Mucosa of descending colon (tissue), 3 donors: ENCODE measurements at regions not wholly inside any gene's neighbourhood (a gene's known extent, or its start where the extent isn't known, plus 50 kb on each side); places are given as distances from the start of the nearest gene placed in this dataset.

Source experiments
- ATAC-seq: fragments of 200-7000 bp; cut with Tn5 transposase; one replicate; pipeline ENCODE4 v1.9.1; 2020; ENCODE audit warnings: mild to moderate bottlenecking, moderate library complexity
- DNase-seq, 3 donors: peaks; one replicate each; pipeline ENCODE4 v3.0.0-alpha.2; 2020
- H3K36me3 ChIP-seq: fragments of 200-600 bp; one replicate; pipeline ENCODE4 v1.8.0; 2021; ENCODE audit warnings: low read depth, mild to moderate bottlenecking
- H3K4me1 ChIP-seq: fragments of 200-600 bp; one replicate; pipeline ENCODE4 v1.8.0; 2021; ENCODE audit warnings: low read depth, mild to moderate bottlenecking
- H3K4me3 ChIP-seq: fragments of 200-600 bp; one replicate; pipeline ENCODE4 v1.8.0; 2021; ENCODE audit warnings: mild to moderate bottlenecking
- H3K9me3 ChIP-seq: fragments of 200-600 bp; one replicate; pipeline ENCODE4 v1.8.0; 2021; ENCODE audit warnings: mild to moderate bottlenecking
- intact Hi-C, 2 donors: fragments of 100-400 bp; cut with DNase I in 1 of 2; cut with micrococcal nuclease in 1 of 2; formaldehyde crosslinking; loops; one replicate each; pipeline versions ENCODE4 v1.11.0 to v1.11.1; 2022; cut with DNase I, micrococcal nuclease
- TF ChIP-seq, protein P1 (sequence below): fragments of 200-600 bp; IDR thresholded peaks from one replicate; pipeline ENCODE4 v1.8.0; 2022; ENCODE audit warnings: antibody characterized with exemption, mild to moderate bottlenecking
- donor health status: DM: no; HTN: no; CAD: no; lungs with moderate emphysema.
- donor health status: DM: no; HTN: no; CAD: no.
- donor health status: DM: no; HTN: yes; CAD: no.

DNA sequence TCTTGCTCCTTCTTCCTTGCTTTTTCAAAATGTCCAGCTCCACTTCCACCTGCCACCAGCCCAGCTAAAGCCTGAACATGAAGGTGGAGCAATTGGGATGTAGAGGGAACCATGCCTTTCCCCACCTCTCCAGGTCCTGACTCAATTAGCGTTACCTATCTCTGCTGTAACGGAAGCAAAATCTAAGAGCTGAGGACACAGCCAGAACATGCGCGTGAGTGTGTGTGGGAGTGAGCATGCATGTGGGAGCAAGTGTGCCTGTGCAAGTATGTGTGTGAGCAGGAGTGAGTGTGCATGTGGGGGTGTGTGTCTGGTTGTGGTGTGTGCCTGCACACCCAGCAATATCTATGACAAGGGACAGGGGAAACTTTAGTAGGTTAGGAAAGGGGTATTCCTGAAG is 364.5 kb downstream of the MID1IP1 start:
- intact Hi-C loops = no loop called here
- no peak for DNase-seq
- Histone ChIP-seq H3K4me3 (no peak overlapping the region), H3K9me3 (no peaks in the 10 kb centered on the region), H3K36me3 (no peaks in the 10 kb centered on the region), H3K4me1 (peaks cover 6% of the 10 kb centered on the region)
- TF ChIP-seq, protein P1, sequence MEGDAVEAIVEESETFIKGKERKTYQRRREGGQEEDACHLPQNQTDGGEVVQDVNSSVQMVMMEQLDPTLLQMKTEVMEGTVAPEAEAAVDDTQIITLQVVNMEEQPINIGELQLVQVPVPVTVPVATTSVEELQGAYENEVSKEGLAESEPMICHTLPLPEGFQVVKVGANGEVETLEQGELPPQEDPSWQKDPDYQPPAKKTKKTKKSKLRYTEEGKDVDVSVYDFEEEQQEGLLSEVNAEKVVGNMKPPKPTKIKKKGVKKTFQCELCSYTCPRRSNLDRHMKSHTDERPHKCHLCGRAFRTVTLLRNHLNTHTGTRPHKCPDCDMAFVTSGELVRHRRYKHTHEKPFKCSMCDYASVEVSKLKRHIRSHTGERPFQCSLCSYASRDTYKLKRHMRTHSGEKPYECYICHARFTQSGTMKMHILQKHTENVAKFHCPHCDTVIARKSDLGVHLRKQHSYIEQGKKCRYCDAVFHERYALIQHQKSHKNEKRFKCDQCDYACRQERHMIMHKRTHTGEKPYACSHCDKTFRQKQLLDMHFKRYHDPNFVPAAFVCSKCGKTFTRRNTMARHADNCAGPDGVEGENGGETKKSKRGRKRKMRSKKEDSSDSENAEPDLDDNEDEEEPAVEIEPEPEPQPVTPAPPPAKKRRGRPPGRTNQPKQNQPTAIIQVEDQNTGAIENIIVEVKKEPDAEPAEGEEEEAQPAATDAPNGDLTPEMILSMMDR = no peak
- no peak for ATAC-seq

- no peak overlapping the region for H3K4me3 ChIP-seq
- intact Hi-C loops = no loop called here
- no peaks in the 10 kb centered on the region for H3K36me3 ChIP-seq
- no peaks in the 10 kb centered on the region for H3K9me3 ChIP-seq
- TF ChIP-seq, protein P1 = no peak
- DNase-seq (no peak), ATAC-seq (peak; percentile 21)
- H3K4me1 ChIP-seq = no peaks in the 10 kb centered on the region
These were observed 366.5 kb downstream of the MID1IP1 start for GRCh38 chrX:39167791-39168190.

- Histone ChIP-seq H3K4me3 (no peak overlapping the region), H3K4me1 (no peaks in the 10 kb centered on the region), H3K9me3 (no peaks in the 10 kb centered on the region), H3K36me3 (no peaks in the 10 kb centered on the region)
- intact Hi-C loops = no loop called here
- ATAC-seq (no peak), DNase-seq (no peak)
- TF ChIP-seq, protein P1 = no peak
These were observed 367.4 kb downstream of the MID1IP1 start for GRCh38 chrX:39168609-39169008.

GRCh38 chrX:39169976-39170375 is 368.7 kb downstream of the MID1IP1 start:
- TF ChIP-seq, protein P1 = no peak
- intact Hi-C loops = no loop called here
- ATAC-seq = no peak

GRCh38 chrX:39170464-39170863 is 369.2 kb downstream of the MID1IP1 start:
- no peak for DNase-seq
- TF ChIP-seq, protein P1 = no peak
- ATAC-seq = no peak

More at GRCh38 chrX:39169976-39170375, 368.7 kb downstream of the MID1IP1 start:
- Histone ChIP-seq H3K4me1 (peaks cover under 1% of the 10 kb centered on the region), H3K9me3 (no peaks in the 10 kb centered on the region), H3K4me3 (no peak overlapping the region), H3K36me3 (no peaks in the 10 kb centered on the region)
- no peak for DNase-seq

GRCh38 chrX:39171686-39172085 is 370.4 kb downstream of the MID1IP1 start:
- Histone ChIP-seq H3K4me1 (peaks cover 4% of the 10 kb centered on the region), H3K36me3 (no peaks in the 10 kb centered on the region), H3K9me3 (no peaks in the 10 kb centered on the region), H3K4me3 (no peak overlapping the region)
- ATAC-seq = no peak
- no peak for DNase-seq
- intact Hi-C loops = no loop called here
- TF ChIP-seq, protein P1 = no peak

More at GRCh38 chrX:39170464-39170863, 369.2 kb downstream of the MID1IP1 start:
- H3K36me3 ChIP-seq = no peaks in the 10 kb centered on the region
- peaks cover 4% of the 10 kb centered on the region for H3K4me1 ChIP-seq
- no peaks in the 10 kb centered on the region for H3K9me3 ChIP-seq
- H3K4me3 ChIP-seq = no peak overlapping the region
- intact Hi-C loops = no loop called here
